ENCODE measurements at regions not wholly inside any gene's neighbourhood (a gene's known extent, or its start where the extent isn't known, plus 50 kb on each side); places are given as distances from the start of the nearest gene placed in this dataset.
A peak's percentile ranks its signal among the peaks of the same experiment; 100 is the strongest.
"Not testable (repeated sequence)": the region's sequence is repeated elsewhere in the genome, so short reads cannot be mapped to it uniquely, and the experiment has no call there.

DNA sequence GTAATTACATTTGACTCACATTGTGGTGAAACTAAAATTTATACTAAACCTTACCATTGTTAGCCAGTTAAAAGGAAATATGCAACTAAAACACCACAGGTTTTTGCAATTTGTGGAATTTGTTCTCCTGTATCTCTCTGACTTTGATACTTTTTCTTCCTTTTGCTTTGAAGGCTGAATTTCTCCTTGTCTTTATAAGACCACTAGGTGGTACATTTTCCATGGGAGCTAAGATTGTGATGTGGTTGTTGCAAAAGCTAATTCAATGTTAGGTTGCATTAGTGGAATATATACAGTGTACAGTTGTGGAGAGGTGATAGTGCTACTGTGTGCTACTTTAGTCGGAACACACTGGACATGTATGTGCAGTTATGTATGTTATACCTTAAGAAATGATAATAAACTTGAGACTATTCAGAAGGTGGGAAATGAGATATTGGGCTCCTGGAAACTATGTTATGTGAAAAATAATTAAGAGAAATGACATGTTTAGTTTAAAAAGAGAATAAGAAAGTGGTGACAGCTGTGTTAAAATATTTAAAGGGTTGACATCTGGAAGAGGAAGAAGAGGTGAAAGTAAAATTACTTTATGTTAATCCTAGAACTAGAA lies 70.3 kb downstream of the ARL9 start:
- no peak for DNase-seq (ENCODE audit: extremely low spot score, unreplicated experiment)
- Mint-ChIP-seq H3K27me3 (no peaks in the 10 kb centered on the region), H3K36me3 (no peaks in the 10 kb centered on the region), H3K9me3 (no peaks in the 10 kb centered on the region), H3K4me1 (ENCODE audit: unreplicated experiment) (no peaks in the 10 kb centered on the region), H3K27ac (no peak overlapping the region), H3K4me3 (no peak overlapping the region)
- TF ChIP-seq, protein P1, sequence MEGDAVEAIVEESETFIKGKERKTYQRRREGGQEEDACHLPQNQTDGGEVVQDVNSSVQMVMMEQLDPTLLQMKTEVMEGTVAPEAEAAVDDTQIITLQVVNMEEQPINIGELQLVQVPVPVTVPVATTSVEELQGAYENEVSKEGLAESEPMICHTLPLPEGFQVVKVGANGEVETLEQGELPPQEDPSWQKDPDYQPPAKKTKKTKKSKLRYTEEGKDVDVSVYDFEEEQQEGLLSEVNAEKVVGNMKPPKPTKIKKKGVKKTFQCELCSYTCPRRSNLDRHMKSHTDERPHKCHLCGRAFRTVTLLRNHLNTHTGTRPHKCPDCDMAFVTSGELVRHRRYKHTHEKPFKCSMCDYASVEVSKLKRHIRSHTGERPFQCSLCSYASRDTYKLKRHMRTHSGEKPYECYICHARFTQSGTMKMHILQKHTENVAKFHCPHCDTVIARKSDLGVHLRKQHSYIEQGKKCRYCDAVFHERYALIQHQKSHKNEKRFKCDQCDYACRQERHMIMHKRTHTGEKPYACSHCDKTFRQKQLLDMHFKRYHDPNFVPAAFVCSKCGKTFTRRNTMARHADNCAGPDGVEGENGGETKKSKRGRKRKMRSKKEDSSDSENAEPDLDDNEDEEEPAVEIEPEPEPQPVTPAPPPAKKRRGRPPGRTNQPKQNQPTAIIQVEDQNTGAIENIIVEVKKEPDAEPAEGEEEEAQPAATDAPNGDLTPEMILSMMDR (conservative IDR thresholded peaks at IDR 0.05) = peak; percentile 71

DNA sequence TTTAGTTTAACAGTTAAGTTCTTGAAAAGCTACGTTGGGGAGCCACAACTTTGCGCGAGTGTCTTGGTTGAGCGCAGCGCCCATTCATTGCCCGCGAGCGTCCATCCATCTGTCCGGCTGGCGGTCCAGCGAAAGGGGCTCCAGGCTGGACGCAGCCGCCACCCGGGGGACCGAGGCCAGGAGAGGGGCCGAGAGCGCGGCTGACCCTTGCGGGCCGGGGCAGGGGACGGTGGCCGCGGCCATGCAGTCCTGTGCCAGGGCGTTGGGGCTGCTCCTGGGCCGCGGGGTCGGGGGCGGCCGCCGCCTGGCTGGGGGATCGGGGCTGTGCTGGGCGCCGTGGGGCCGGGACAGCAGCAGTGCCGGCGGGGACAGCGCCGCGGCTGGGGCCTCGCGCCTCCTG lies 86.8 kb downstream of the ARL9 start:
- not testable (repeated sequence) for H3K36me3 Mint-ChIP-seq; H3K27ac Mint-ChIP-seq; H3K9me3 Mint-ChIP-seq; DNase-seq (ENCODE audit: extremely low spot score, unreplicated experiment); H3K4me3 Mint-ChIP-seq; H3K27me3 Mint-ChIP-seq; H3K4me1 Mint-ChIP-seq (ENCODE audit: unreplicated experiment)

Measured in type B pancreatic cell (in vitro differentiated cells).